Fibroblast of skin of right quadriceps (primary cell): ENCODE measurements at regions not wholly inside any gene's neighbourhood (a gene's known extent, or its start where the extent isn't known, plus 50 kb on each side); places are given as distances from the start of the nearest gene placed in this dataset.
"Not testable (repeated sequence)": the region's sequence is repeated elsewhere in the genome, so short reads cannot be mapped to it uniquely, and the experiment has no call there.

Source experiments
- DNase-seq: peaks from one replicate; pipeline ENCODE4 v3.0.0-alpha.2; 2013

GRCh38 chr5:16987776-16988175 is 51.7 kb upstream of the MYO10 start:
- no peak for DNase-seq

- not testable (repeated sequence) for DNase-seq
Measured at GRCh38 chr5:16990817-16991520, 54.9 kb upstream of the MYO10 start.

- DNase-seq: peak; percentile 85
Measured at GRCh38 chr5:16992006-16992405, 55.9 kb upstream of the MYO10 start.

GRCh38 chr5:16992444-16992843 is 56.4 kb upstream of the MYO10 start:
- DNase-seq: no peak

- DNase-seq: no peak
Measured at GRCh38 chr5:16994565-16994964, 58.5 kb upstream of the MYO10 start.

GRCh38 chr5:16995372-16995771 is 59.3 kb upstream of the MYO10 start:
- peak; percentile 32 for DNase-seq

GRCh38 chr5:17000291-17000939 is 64.3 kb upstream of the MYO10 start:
- DNase-seq: peak; percentile 99

- DNase-seq: peak; percentile 88
Measured at GRCh38 chr5:17001428-17001827, 65.3 kb upstream of the MYO10 start.

- peak; percentile 48 for DNase-seq
Measured at GRCh38 chr5:17004441-17005106, 68.5 kb upstream of the MYO10 start.

- peak; percentile 40 for DNase-seq
Measured at GRCh38 chr5:17005107-17005828, 69.2 kb upstream of the MYO10 start.

- peak; percentile 58 for DNase-seq
Measured at GRCh38 chr5:17012289-17012688, 76.2 kb upstream of the MYO10 start.

- DNase-seq: no peak
Measured at GRCh38 chr5:17014686-17015085, 78.6 kb upstream of the MYO10 start.

GRCh38 chr5:17018871-17019270 is 82.8 kb upstream of the MYO10 start:
- DNase-seq: no peak

GRCh38 chr5:17019324-17019723 is 83.2 kb upstream of the MYO10 start:
- DNase-seq: peak; percentile 53

GRCh38 chr5:17020678-17021601 is 84.9 kb upstream of the MYO10 start:
- no peak for DNase-seq

GRCh38 chr5:17021602-17021932 is 85.5 kb upstream of the MYO10 start:
- DNase-seq: no peak

GRCh38 chr5:17022296-17022695 is 86.2 kb upstream of the MYO10 start:
- no peak for DNase-seq

- peak; percentile 68 for DNase-seq
Measured at GRCh38 chr5:17024686-17025180, 88.6 kb upstream of the MYO10 start.

- not testable (repeated sequence) for DNase-seq
Measured at GRCh38 chr5:17031659-17032277, 95.7 kb upstream of the MYO10 start.

- DNase-seq: not testable (repeated sequence)
Measured at GRCh38 chr5:17032314-17032985, 96.4 kb upstream of the MYO10 start.

- not testable (repeated sequence) for DNase-seq
Measured at GRCh38 chr5:17034992-17035391, 98.9 kb upstream of the MYO10 start.
